Cardiac muscle cell (in vitro differentiated cells and primary cell): ENCODE measurements at regions not wholly inside any gene's neighbourhood (a gene's known extent, or its start where the extent isn't known, plus 50 kb on each side); places are given as distances from the start of the nearest gene placed in this dataset.

Experiments used
- DNase-seq, 2 donors: peaks; one replicate each; pipeline versions ENCODE4 v3.0.0 to v3.0.0-alpha.2; 2010 to 2017; ENCODE audit warnings: low read depth in 1 of 2, low spot score in 1 of 2
- H3K27ac ChIP-seq: fragments of 200-600 bp; sonication (generic); 2 replicates; pipeline ENCODE4 v1.5.1; 2016
- H3K27me3 ChIP-seq: fragments of 200-600 bp; sonication (generic); 2 replicates; pipeline ENCODE4 v1.6.0; 2016; ENCODE audit warnings: control low read depth
- H3K36me3 ChIP-seq: fragments of 200-600 bp; sonication (generic); 2 replicates; pipeline ENCODE4 v1.5.1; 2016; ENCODE audit warnings: control low read depth
- H3K4me1 ChIP-seq: fragments of 200-600 bp; sonication (generic); 2 replicates; pipeline ENCODE4 v1.8.1; 2017; ENCODE audit warnings: low read depth, mild to moderate bottlenecking, mixed run types
- H3K4me3 ChIP-seq: fragments of 200-600 bp; sonication (generic); 2 replicates; pipeline ENCODE4 v1.5.1; 2016; ENCODE audit warnings: mild to moderate bottlenecking
- H3K9me3 ChIP-seq: fragments of 200-600 bp; sonication (generic); 2 replicates; pipeline ENCODE4 v1.5.1; 2017; ENCODE audit warnings: low read depth, mild to moderate bottlenecking, control low read depth
- TF ChIP-seq, protein P1 (sequence below): IDR thresholded peaks from 2 replicates; pipeline ENCODE4 v1.5.1; 2012; ENCODE audit warnings: low read depth, mild to moderate bottlenecking, low read length

DNA sequence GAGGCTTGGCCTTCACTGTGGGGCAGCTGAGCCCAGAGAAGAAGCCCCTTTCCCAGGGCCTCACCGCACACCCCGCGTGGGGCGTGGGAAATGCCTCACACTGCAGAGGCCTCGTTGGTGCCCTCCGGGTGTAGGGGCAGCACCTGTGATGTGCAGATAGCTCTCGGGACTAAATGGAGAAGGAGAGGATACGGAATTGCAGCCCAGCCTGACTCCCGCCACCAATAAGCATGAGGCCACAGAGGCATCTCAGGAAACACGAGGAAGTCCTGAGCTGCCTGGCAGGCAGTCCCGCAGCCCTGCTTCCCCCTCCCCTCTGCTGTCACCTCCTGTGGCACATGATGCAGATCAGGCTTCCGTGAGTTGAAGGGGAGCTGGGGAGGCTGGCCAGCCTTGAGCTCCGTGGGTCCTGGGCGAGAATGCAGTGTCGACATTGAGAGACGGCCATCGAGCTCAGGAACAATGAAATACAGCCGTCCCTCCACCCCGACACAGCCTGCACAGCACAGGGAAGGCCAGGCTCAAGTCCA lies 59.6 kb upstream of the PPP2R2D start:
- H3K27ac ChIP-seq: no peak overlapping the region
- TF ChIP-seq, protein P1, sequence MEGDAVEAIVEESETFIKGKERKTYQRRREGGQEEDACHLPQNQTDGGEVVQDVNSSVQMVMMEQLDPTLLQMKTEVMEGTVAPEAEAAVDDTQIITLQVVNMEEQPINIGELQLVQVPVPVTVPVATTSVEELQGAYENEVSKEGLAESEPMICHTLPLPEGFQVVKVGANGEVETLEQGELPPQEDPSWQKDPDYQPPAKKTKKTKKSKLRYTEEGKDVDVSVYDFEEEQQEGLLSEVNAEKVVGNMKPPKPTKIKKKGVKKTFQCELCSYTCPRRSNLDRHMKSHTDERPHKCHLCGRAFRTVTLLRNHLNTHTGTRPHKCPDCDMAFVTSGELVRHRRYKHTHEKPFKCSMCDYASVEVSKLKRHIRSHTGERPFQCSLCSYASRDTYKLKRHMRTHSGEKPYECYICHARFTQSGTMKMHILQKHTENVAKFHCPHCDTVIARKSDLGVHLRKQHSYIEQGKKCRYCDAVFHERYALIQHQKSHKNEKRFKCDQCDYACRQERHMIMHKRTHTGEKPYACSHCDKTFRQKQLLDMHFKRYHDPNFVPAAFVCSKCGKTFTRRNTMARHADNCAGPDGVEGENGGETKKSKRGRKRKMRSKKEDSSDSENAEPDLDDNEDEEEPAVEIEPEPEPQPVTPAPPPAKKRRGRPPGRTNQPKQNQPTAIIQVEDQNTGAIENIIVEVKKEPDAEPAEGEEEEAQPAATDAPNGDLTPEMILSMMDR: no peak
- H3K9me3 ChIP-seq: no peaks in the 10 kb centered on the region
- H3K36me3 ChIP-seq: no peaks in the 10 kb centered on the region
- no peaks in the 10 kb centered on the region for H3K27me3 ChIP-seq
- no peak overlapping the region for H3K4me3 ChIP-seq
- no peaks in the 10 kb centered on the region for H3K4me1 ChIP-seq
- peak in 1 of 2 donors; percentile 34 for DNase-seq

DNA sequence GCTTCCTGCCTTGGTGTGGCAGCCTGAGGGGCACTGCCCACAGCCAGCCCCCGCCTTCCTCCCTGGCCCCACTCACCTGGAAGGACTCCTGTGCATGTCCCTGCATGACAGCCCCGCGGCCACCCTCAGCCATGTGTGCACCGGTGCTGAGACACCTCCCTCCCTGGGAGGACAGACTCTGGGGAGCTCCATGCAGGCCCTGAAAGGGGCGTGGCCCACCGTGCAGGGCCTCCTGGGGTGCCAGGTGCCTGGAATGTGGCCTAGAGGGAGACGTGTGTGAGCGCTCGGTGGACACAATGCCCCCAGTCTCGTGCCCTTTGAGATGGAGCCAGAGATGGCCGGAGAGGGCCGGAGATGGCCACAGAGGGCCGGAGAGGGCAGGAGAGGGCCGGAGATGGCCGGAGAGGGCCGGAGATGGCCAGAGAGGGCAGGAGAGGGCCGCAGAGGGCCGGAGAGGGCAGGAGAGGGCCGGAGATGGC lies 59.1 kb upstream of the PPP2R2D start:
- no peaks in the 10 kb centered on the region for H3K4me1 ChIP-seq
- no peak overlapping the region for H3K27ac ChIP-seq
- H3K27me3 ChIP-seq: no peaks in the 10 kb centered on the region
- no peak for DNase-seq
- no peaks in the 10 kb centered on the region for H3K9me3 ChIP-seq
- H3K36me3 ChIP-seq: no peaks in the 10 kb centered on the region
- TF ChIP-seq, protein P1: no peak
- H3K4me3 ChIP-seq: no peak overlapping the region

DNA sequence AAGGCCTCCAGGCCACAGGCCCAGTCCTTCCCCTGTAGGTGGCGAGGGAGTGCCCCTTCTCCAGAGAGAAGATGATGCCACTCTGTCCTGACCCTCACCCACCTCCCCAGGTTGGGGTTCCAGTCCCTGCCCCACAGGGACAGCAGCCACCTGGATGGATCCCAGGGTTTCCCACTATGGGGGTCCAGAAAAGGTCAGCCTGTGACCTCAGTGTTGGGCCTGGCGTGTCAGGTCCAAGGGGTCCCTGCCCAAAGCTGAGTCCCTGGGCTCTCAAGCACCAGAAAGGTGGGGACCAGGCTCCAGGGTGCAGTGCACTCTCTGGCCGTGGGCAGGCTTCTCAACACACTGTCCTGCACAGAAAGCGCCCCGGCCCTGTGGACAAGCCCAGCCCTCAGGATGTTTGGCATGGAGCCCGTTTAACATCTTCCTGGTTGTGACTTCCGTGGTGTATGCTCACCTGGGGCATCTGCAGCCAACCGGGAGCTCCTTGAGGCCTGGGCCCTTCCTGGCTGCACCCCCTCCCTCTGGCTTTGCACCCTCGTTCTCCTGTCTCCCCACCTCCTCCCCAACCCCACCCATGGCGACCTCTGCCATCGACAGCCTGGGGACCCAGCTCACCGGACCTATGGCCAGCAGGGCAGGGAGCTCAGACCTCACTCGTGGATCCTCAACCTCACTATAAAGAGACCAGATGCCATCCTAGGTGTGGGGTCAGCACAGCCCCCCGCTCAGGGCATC lies 58.3 kb upstream of the PPP2R2D start:
- no peak for DNase-seq
- H3K9me3 ChIP-seq: no peaks in the 10 kb centered on the region
- no peak overlapping the region for H3K27ac ChIP-seq
- no peak overlapping the region for H3K4me3 ChIP-seq
- no peaks in the 10 kb centered on the region for H3K4me1 ChIP-seq
- H3K36me3 ChIP-seq: no peaks in the 10 kb centered on the region
- H3K27me3 ChIP-seq: no peaks in the 10 kb centered on the region
- TF ChIP-seq, protein P1: no peak

DNA sequence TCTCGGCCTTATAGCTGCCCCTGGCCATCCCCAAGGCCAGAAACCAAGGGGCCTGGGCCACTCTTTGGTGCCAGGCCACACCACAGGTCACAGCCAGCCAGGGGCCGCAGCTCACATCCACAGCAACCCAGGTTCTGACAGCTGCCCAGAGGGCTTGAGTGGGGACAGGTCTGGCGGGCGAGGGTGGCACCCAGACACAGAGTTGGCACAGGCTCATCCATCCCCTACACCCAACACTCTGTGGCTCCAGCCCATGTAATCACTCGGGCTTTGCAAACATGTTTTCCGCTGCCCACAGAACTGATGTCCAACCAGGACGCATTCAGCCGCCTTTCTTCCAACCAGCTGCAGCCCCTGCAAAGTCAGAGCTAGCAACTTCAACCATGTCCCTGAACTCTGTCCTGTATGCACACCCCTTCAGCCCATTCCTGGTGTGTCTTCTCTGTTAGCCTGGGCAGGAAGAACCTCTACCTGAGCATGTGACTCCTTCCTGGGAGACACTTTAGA lies 57.7 kb upstream of the PPP2R2D start:
- Histone ChIP-seq H3K36me3 (no peaks in the 10 kb centered on the region), H3K4me3 (no peak overlapping the region), H3K4me1 (no peaks in the 10 kb centered on the region), H3K27me3 (no peaks in the 10 kb centered on the region), H3K27ac (no peak overlapping the region), H3K9me3 (no peaks in the 10 kb centered on the region)
- TF ChIP-seq, protein P1: no peak
- no peak for DNase-seq

DNA sequence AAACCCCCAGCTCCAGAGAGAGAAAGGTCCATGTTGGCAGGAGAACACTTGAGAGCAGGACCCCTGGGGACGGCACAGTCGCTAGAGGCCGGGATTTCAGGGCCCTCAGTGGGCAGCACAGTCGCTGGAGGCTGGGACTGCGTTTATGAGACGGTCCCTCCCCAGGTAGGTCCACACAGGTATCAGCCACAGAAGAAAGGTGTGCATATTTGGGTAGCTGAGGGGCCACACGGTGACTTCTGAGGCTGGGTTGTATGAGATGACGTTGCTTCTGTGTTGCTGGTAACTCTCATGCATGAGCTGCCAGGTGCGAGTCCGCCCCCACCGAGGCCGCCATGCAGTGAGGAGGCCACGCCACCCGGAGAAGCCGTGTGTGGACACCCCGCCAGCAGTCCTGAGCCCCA lies 56.9 kb upstream of the PPP2R2D start:
- no peaks in the 10 kb centered on the region for H3K4me1 ChIP-seq
- no peaks in the 10 kb centered on the region for H3K27me3 ChIP-seq
- TF ChIP-seq, protein P1: no peak
- no peak overlapping the region for H3K4me3 ChIP-seq
- H3K9me3 ChIP-seq: no peaks in the 10 kb centered on the region
- H3K36me3 ChIP-seq: no peaks in the 10 kb centered on the region
- DNase-seq: no peak
- H3K27ac ChIP-seq: no peak overlapping the region
